Chondrocyte (in vitro differentiated cells): ENCODE measurements at regions not wholly inside any gene's neighbourhood (a gene's known extent, or its start where the extent isn't known, plus 50 kb on each side); places are given as distances from the start of the nearest gene placed in this dataset.
A peak's percentile ranks its signal among the peaks of the same experiment; 100 is the strongest.
"Not testable (repeated sequence)": the region's sequence is repeated elsewhere in the genome, so short reads cannot be mapped to it uniquely, and the experiment has no call there.

Source experiments
- DNase-seq: peaks from one replicate; pipeline ENCODE4 v3.0.0; 2021; ENCODE audit warnings: mixed read lengths, low spot score
- H3K27ac Mint-ChIP-seq: one replicate; pipeline ENCODE4 v1.8.0; 2021; ENCODE audit warnings: mild to moderate bottlenecking, moderate library complexity, mixed read lengths; ENCODE audit not compliant: unreplicated experiment
- H3K27me3 Mint-ChIP-seq: 2 replicates; pipeline ENCODE4 v1.8.0; 2021; ENCODE audit warnings: low read depth, mixed read lengths
- H3K36me3 Mint-ChIP-seq: 2 replicates; pipeline ENCODE4 v1.8.0; 2021; ENCODE audit warnings: low read depth, mixed read lengths
- H3K4me1 Mint-ChIP-seq: 2 replicates; pipeline ENCODE4 v1.8.0; 2021; ENCODE audit warnings: low read depth, mild to moderate bottlenecking, mixed read lengths
- H3K4me3 Mint-ChIP-seq: one replicate; pipeline ENCODE4 v1.8.0; 2021; ENCODE audit warnings: mild to moderate bottlenecking, moderate library complexity, mixed read lengths; ENCODE audit not compliant: unreplicated experiment
- H3K9me3 Mint-ChIP-seq: 2 replicates; pipeline ENCODE4 v1.8.0; 2021; ENCODE audit warnings: low read depth, mixed read lengths
- TF ChIP-seq, protein P1 (sequence below): fragments of 200-600 bp; sonication (generic); IDR thresholded peaks from 2 replicates; pipeline ENCODE4 v1.5.0; 2021; ENCODE audit warnings: antibody characterized with exemption, mild to moderate bottlenecking, moderate library complexity

DNA sequence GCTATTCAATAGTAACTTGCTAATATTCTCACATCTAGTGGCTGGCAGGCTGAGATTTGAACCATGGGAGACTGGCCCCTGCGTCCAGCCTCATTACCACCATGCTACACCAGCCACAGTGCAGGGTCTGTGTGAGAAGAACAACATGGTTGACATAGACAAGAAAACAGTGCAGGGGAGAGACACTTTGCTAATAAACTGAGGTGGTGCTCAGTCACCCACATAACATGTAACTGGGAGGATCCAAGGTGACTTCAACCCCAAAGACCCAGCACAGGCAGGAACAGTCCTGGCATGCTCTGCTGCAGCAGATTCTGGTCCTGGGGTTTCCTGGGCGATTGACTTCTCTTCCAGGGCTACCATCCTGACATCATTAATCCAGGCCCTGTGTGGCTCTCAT lies 143.1 kb downstream of the CSNK2A3 start:
- Mint-ChIP-seq H3K9me3 (peaks cover 3% of the 10 kb centered on the region), H3K4me1 (peaks cover 27% of the 10 kb centered on the region), H3K36me3 (peaks cover 1% of the 10 kb centered on the region), H3K27me3 (peaks cover 8% of the 10 kb centered on the region), H3K27ac (no peak overlapping the region), H3K4me3 (no peak overlapping the region)
- TF ChIP-seq, protein P1, sequence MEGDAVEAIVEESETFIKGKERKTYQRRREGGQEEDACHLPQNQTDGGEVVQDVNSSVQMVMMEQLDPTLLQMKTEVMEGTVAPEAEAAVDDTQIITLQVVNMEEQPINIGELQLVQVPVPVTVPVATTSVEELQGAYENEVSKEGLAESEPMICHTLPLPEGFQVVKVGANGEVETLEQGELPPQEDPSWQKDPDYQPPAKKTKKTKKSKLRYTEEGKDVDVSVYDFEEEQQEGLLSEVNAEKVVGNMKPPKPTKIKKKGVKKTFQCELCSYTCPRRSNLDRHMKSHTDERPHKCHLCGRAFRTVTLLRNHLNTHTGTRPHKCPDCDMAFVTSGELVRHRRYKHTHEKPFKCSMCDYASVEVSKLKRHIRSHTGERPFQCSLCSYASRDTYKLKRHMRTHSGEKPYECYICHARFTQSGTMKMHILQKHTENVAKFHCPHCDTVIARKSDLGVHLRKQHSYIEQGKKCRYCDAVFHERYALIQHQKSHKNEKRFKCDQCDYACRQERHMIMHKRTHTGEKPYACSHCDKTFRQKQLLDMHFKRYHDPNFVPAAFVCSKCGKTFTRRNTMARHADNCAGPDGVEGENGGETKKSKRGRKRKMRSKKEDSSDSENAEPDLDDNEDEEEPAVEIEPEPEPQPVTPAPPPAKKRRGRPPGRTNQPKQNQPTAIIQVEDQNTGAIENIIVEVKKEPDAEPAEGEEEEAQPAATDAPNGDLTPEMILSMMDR, result no peak
- DNase-seq, result no peak

DNA sequence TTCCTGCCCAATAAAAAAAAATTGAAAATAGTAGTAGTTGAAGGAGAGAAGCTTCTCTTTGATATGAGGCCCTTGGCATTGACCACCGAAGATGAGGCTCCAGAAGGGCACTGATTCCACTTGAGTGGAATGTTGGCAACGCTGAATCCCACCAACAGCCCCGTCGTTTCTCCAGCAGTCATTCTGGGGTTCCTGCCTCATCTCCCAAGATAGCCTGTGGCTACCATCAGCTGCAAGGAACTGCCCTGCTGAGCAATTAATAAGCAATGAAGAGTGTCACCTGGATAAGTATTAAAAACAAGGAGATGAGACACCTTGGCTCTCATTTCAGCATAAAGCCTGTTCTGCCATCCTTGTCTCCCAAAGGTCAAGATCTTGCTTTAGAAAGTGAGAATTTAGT lies 144.1 kb downstream of the CSNK2A3 start:
- Mint-ChIP-seq H3K9me3 (peaks cover 10% of the 10 kb centered on the region), H3K4me1 (peaks cover 23% of the 10 kb centered on the region), H3K27ac (no peak overlapping the region), H3K36me3 (peaks cover 1% of the 10 kb centered on the region), H3K27me3 (peaks cover 10% of the 10 kb centered on the region), H3K4me3 (no peak overlapping the region)
- DNase-seq, result no peak
- TF ChIP-seq, protein P1, result no peak

DNA sequence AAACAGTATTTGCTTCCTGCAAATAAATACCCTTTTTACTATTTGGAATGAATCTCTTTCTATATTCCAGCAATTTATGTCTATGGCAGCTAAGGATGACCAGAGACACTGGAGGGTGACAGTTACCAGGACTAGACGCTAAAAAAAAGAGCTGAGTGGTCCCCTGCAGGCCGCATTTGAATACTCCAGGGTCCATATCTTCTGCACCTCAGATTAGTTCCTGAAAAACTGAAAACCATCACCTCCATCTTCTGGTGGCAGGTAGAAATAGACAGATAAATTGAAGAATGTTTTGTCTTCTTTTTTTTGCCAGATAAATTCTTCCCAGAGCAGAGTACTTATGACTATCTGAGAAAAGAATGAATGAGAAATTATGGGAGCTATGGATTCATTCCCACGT lies 145.6 kb downstream of the CSNK2A3 start:
- DNase-seq, result no peak
- no peak overlapping the region for H3K4me3 Mint-ChIP-seq
- peaks cover 22% of the 10 kb centered on the region for H3K9me3 Mint-ChIP-seq
- H3K27me3 Mint-ChIP-seq, result peaks cover 14% of the 10 kb centered on the region
- peaks cover 7% of the 10 kb centered on the region for H3K36me3 Mint-ChIP-seq
- TF ChIP-seq, protein P1, result peak; percentile 37
- peaks cover 14% of the 10 kb centered on the region for H3K4me1 Mint-ChIP-seq
- no peak overlapping the region for H3K27ac Mint-ChIP-seq

DNA sequence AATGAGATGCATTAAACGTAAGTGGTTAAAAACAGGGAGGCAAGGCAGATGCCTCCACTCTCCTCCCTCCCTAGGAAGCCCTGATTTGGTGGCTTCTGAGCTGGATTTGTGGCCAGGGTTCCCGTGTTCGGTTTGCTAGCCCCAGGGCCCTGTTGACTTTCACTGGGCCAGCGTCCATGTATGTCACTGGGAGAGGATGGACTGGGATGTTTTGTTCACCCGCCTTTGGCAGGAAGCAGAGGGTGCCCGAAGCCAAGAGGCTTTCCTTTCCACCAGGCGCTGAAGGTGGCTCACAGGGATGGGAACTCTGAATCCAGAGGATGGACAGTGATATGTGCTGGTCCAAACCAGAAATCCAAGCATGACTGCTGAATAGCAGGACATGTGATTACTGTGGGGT lies 146.6 kb downstream of the CSNK2A3 start:
- DNase-seq, result no peak
- peaks cover 9% of the 10 kb centered on the region for H3K36me3 Mint-ChIP-seq
- TF ChIP-seq, protein P1, result no peak
- H3K4me1 Mint-ChIP-seq, result peaks cover 5% of the 10 kb centered on the region
- H3K9me3 Mint-ChIP-seq, result peaks cover 22% of the 10 kb centered on the region
- peaks cover 14% of the 10 kb centered on the region for H3K27me3 Mint-ChIP-seq
- H3K27ac Mint-ChIP-seq, result no peak overlapping the region
- no peak overlapping the region for H3K4me3 Mint-ChIP-seq

DNA sequence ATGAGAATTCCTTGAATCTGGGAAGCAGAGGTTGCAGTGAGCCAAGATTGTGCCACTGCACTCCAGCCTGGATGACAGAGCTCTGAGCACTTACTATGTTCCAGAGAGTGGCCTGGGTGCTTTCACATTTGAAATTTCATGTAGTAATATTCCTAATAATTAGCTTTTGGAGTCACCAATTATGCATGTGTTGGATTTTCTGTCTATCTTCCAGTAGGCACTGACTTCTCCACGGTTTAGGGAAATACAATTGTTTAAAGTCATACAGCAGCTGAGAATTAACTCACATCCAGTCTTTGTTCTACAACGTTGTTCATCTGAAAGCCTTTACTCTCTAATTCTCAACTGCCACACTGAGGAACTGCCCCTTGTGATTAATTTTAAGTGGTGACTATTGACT lies 150.2 kb downstream of the CSNK2A3 start:
- peaks cover 24% of the 10 kb centered on the region for H3K9me3 Mint-ChIP-seq
- H3K27ac Mint-ChIP-seq, result no peak overlapping the region
- no peak overlapping the region for H3K4me3 Mint-ChIP-seq

DNA sequence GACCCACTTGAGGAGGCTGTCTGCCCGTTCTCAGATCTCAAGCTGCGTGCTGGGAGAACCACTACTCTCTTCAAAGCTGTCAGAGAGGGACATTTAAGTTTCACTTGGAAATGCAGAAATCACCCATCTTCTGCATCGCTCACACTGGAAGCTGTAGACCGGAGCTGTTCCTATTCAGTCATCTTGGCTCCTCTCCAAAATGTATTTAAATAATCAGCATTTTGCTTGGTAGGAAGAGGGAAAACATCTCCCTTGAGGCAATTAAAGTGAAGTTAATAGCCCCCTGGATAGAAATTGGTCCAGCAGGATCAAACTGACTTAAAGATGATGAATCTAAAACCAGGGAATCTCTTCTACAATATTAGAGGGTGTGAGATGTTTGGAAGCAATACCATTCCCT lies 151.7 kb downstream of the CSNK2A3 start:
- DNase-seq, H3K4me3 Mint-ChIP-seq, H3K27ac Mint-ChIP-seq, H3K4me1 Mint-ChIP-seq: not testable (repeated sequence)
- Mint-ChIP-seq H3K9me3 (peaks cover 29% of the 10 kb centered on the region), H3K27me3 (peaks cover 25% of the 10 kb centered on the region), H3K36me3 (peaks cover 12% of the 10 kb centered on the region)

More for the DNA sequence above, 150.2 kb downstream of the CSNK2A3 start:
- Mint-ChIP-seq H3K36me3 (peaks cover 9% of the 10 kb centered on the region), H3K4me1 (no peaks in the 10 kb centered on the region), H3K27me3 (peaks cover 23% of the 10 kb centered on the region)
- DNase-seq, result no peak
- TF ChIP-seq, protein P1, result no peak
